ENCODE measurements at regions not wholly inside any gene's neighbourhood (a gene's known extent, or its start where the extent isn't known, plus 50 kb on each side); places are given as distances from the start of the nearest gene placed in this dataset.

GRCh38 chr1:217115404-217116380 is 392.5 kb upstream of the ESRRG start:
- TF ChIP-seq CTCF (IDR thresholded peaks at IDR 0.05) (no peak), POLR2A (IDR thresholded peaks at IDR 0.05) (no peak)
